ENCODE measurements at regions not wholly inside any gene's neighbourhood (a gene's known extent, or its start where the extent isn't known, plus 50 kb on each side); places are given as distances from the start of the nearest gene placed in this dataset.

GRCh38 chr5:71946343-71947030 is 160.8 kb upstream of the MAP1B start:
- no peak for TF ChIP-seq POLR2AphosphoS5 (IDR thresholded peaks at IDR 0.05; ENCODE audit: low read depth, low read length)
- no peak for TF ChIP-seq REST (IDR thresholded peaks at IDR 0.05; ENCODE audit: insufficient read depth in 1 of 2, low read depth in 2 of 2, low read length in 2 of 2)
- TF ChIP-seq SIN3A (IDR thresholded peaks at IDR 0.05; ENCODE audit: borderline replicate concordance, insufficient read depth, low read length) = no peak
- TF ChIP-seq TAF1 (IDR thresholded peaks at IDR 0.05; ENCODE audit: borderline replicate concordance, insufficient read depth, low read length) = no peak

All from PFSK-1 (cell line).